Prostate gland (tissue), 2 donors: ENCODE measurements at regions not wholly inside any gene's neighbourhood (a gene's known extent, or its start where the extent isn't known, plus 50 kb on each side); places are given as distances from the start of the nearest gene placed in this dataset.
A peak's percentile ranks its signal among the peaks of the same experiment; 100 is the strongest.

Experiments used
- DNase-seq: peaks from one replicate; pipeline ENCODE4 v3.0.0-alpha.2; 2019; ENCODE audit warnings: low spot score
- H3K27ac ChIP-seq, 2 donors: fragments of 200-600 bp; sonication (generic); 2 replicates each; pipeline ENCODE4 v1.5.1; 2017 to 2019
- H3K27me3 ChIP-seq: fragments of 200-600 bp; sonication (generic); replicated peaks from 2 replicates; pipeline ENCODE4 v1.5.1; 2019; ENCODE audit not compliant: insufficient read depth
- H3K36me3 ChIP-seq, 2 donors: fragments of 200-600 bp; sonication (generic); 1 replicate in 1 of 2; 2 replicates in 1 of 2; pipeline versions ENCODE4 v1.5.1 to v1.8.1; 2017 to 2019
- H3K4me1 ChIP-seq: fragments of 200-600 bp; sonication (generic); replicated peaks from 2 replicates; pipeline ENCODE4 v1.5.1; 2019
- H3K4me3 ChIP-seq, 2 donors: fragments of 200-600 bp; sonication (generic); 2 replicates each; pipeline ENCODE4 v1.5.1; 2017 to 2019
- H3K9me3 ChIP-seq: fragments of 200-600 bp; sonication (generic); 2 replicates; pipeline ENCODE4 v1.5.1; 2017
- POLR2A ChIP-seq: fragments of 450-650 bp; IDR thresholded peaks from one replicate; pipeline ENCODE4 v1.6.1; 2016; ENCODE audit warnings: antibody characterized with exemption, mild to moderate bottlenecking
- POLR2AphosphoS5 ChIP-seq: sonication (generic); formaldehyde crosslinking; IDR thresholded peaks from one replicate; pipeline ENCODE4 v1.6.1; 2017; ENCODE audit warnings: antibody characterized with exemption
- WGBS: methylation state at CpG from one replicate; pipeline ENCODE4 v1.1.5; 2018; 5-methylcytosine and 5-hydroxymethylcytosine counted together
- intact Hi-C: fragments of 100-400 bp; cut with DNase I; formaldehyde crosslinking; loops from one replicate; pipeline ENCODE4 v1.14.2; 2022
- TF ChIP-seq, protein P1 (sequence below), 4 experiments: fragments of 200-600 bp in 2 of 4; fragments of 450-650 bp in 2 of 4; sonication (generic) in 2 of 4; IDR thresholded peaks; 1 replicate in 3 of 4; 2 replicates in 1 of 4; pipeline ENCODE4 v1.5.1; 2016 to 2019; ENCODE audit warnings: antibody characterized with exemption in 4 of 4, mild to moderate bottlenecking in 2 of 4, moderate library complexity in 2 of 4

DNA sequence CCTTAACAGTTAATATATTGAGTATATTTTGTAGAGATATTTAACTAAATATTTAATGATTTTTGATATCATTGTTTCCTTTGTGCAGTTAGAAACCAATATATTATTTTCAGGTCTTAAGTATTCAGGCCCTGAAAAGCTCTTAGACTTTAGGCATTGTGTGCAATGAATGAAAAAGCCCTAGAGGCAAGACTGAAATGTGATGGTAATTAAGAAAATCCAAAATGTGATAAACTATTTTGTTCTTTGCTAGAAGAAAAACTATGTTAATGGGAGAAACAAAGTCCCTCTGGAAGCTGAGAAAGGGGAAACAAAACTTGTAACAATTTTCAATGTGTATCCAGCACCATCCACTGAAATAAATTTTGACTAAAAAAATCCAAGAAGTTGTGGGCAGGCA lies 54.6 kb upstream of the SSR3 start:
- intact Hi-C loops: no loop called here
- Histone ChIP-seq H3K36me3 (no peaks in the 10 kb centered on the region), H3K27ac (no peak overlapping the region), H3K4me1 (no peaks in the 10 kb centered on the region), H3K9me3 (no peaks in the 10 kb centered on the region), H3K27me3 (no peaks in the 10 kb centered on the region), H3K4me3 (no peak overlapping the region)
- TF ChIP-seq POLR2AphosphoS5 (no peak), POLR2A (no peak)
- TF ChIP-seq, protein P1, sequence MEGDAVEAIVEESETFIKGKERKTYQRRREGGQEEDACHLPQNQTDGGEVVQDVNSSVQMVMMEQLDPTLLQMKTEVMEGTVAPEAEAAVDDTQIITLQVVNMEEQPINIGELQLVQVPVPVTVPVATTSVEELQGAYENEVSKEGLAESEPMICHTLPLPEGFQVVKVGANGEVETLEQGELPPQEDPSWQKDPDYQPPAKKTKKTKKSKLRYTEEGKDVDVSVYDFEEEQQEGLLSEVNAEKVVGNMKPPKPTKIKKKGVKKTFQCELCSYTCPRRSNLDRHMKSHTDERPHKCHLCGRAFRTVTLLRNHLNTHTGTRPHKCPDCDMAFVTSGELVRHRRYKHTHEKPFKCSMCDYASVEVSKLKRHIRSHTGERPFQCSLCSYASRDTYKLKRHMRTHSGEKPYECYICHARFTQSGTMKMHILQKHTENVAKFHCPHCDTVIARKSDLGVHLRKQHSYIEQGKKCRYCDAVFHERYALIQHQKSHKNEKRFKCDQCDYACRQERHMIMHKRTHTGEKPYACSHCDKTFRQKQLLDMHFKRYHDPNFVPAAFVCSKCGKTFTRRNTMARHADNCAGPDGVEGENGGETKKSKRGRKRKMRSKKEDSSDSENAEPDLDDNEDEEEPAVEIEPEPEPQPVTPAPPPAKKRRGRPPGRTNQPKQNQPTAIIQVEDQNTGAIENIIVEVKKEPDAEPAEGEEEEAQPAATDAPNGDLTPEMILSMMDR (IDR thresholded peaks at IDR 0.05): no peak
- DNase-seq: no peak

DNA sequence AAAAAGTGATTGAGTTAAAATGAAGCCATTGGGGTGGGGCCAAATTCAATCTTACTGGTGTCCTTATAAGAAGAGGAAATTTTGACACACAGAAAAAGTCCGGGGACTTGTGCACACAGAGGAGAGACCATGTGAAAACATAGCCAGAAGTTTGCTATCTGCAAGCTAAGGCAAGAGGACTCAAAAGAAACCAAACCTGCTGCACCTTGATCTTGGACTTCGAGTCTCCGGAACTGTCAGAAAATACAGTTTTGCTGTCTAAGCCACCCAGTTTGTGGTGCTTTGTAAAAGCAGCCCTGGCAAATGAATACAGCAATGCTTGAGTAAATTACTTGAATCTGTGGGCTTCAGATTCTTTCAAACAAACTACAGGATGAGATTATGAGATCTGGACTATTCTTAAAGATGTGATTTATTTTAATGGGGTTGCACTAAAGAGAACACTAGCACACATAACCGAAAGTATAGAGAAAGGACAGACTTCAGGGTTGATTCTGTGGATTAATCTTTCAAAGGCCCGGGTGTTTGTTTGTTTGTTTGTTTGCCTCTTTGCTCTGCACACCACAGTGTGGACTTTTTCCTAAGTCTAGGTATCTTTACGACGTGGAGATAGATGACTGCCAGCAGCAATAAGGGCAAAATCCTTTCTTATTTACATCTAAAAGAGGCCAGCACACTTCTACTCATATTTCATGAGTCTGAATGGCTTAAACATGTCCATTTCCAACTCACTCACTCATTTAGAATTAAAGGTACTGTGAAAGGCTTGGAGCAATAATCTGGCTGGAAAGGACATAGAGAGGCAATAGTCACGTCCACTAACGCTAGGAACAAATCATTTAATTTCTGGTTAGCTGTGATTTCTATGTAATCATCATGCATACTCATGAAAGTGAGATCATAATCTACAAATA lies 53.9 kb upstream of the SSR3 start:
- TF ChIP-seq POLR2AphosphoS5 (no peak), POLR2A (no peak)
- TF ChIP-seq, protein P1 (IDR thresholded peaks at IDR 0.05): no peak
- Histone ChIP-seq H3K4me1 (no peaks in the 10 kb centered on the region), H3K27me3 (no peaks in the 10 kb centered on the region), H3K36me3 (no peaks in the 10 kb centered on the region), H3K27ac (no peak overlapping the region), H3K4me3 (no peak overlapping the region), H3K9me3 (no peaks in the 10 kb centered on the region)
- 44% methylated on average over 9 of the region's 9 CpGs for WGBS
- DNase-seq: no peak
- intact Hi-C loops: no loop called here

DNA sequence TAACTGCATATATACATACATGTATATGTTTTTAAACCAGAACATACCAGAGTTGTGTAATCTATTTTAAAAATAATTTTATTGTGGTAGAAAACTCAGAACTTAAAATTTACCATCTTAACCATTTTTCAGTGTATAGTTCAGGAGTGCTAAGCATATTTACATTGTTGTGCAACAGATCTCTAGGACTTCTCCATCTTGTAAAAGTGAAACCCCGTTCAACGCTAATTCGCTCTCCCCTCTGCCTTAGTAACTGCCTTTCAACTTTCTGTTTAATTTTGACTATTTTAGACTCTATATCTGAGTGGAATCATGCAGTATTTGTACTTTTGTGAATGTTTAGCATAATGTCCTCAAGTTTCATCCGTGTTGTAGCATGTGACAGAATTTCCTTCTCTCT lies 51.8 kb upstream of the SSR3 start:
- intact Hi-C loops: no loop called here
- H3K36me3 ChIP-seq: no peaks in the 10 kb centered on the region
- no peak for TF ChIP-seq POLR2A
- TF ChIP-seq, protein P1 (IDR thresholded peaks at IDR 0.05): no peak
- no peak for TF ChIP-seq POLR2AphosphoS5
- no peak overlapping the region for H3K4me3 ChIP-seq
- no peaks in the 10 kb centered on the region for H3K27me3 ChIP-seq
- 80% methylated on average over 4 of the region's 4 CpGs for WGBS
- DNase-seq: no peak
- H3K9me3 ChIP-seq: no peaks in the 10 kb centered on the region
- peak overlapping the region in 1 of 2 donors; percentile 55 for H3K27ac ChIP-seq
- no peaks in the 10 kb centered on the region for H3K4me1 ChIP-seq

DNA sequence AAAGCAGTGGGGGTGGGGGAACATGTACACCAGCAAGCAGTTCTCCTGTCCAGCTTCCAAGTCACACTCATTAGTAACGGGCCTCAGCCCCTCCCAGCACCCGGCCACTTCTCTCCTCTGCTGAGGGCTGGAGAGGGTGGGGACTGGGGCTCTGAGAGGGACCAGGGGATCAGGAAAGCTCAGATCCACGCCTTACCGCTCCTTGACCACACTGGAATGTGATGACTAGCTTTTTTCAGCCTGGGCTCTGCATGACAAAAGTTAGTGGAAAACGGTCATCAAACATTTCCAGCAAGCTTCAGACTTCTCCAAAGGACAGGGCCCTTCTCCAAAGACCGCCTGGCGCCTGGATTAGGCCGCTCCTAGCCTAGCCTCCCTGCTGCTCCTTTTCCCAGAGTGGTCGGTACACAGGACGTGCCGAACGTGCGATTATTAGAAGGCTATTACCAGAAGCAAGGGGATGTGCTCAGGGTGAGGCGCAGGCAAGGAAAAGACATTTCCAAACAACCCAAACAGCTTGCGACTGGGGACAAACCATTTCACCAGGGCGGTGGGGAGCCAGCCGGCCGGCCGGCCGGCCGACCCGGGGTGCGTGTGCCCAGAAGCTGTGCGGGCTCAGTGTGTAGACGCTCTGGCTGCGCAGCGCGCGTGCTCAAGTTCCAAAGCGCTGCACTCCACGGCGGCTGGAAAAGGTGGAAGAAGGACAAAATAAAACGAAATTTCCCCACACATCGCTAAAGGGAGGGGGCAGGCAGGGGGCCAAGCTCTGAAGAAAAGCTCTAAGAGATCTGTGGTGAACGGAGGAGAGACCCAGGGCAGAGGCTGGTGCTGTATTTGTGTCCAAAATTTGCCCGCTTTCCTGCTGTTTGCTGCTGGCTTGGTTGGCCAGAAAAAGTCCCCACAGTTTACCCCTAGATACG lies 51.0 kb upstream of the SSR3 start:
- peak overlapping the region; percentile 12 to 15 for H3K4me3 ChIP-seq
- H3K27me3 ChIP-seq: no peaks in the 10 kb centered on the region
- H3K4me1 ChIP-seq: no peaks in the 10 kb centered on the region
- intact Hi-C loops: no loop called here
- DNase-seq: no peak
- no peaks in the 10 kb centered on the region for H3K9me3 ChIP-seq
- WGBS: 19% methylated on average over 37 of the region's 37 CpGs
- H3K36me3 ChIP-seq: no peaks in the 10 kb centered on the region
- TF ChIP-seq, protein P1 (IDR thresholded peaks at IDR 0.05): no peak
- TF ChIP-seq POLR2A: no peak
- TF ChIP-seq POLR2AphosphoS5: no peak
- H3K27ac ChIP-seq: peak overlapping the region; percentile 55 to 56
